Left lung (tissue), 4 donors: ENCODE measurements at regions not wholly inside any gene's neighbourhood (a gene's known extent, or its start where the extent isn't known, plus 50 kb on each side); places are given as distances from the start of the nearest gene placed in this dataset.

Experiments used
- ATAC-seq: fragments of 200-7000 bp; cut with Tn5 transposase; one replicate; pipeline ENCODE4 v1.9.1; 2020; ENCODE audit warnings: moderate library complexity
- DNase-seq, 4 donors: peaks; one replicate each; pipeline ENCODE4 v3.0.0-alpha.2; 2013 to 2020
- H3K27ac ChIP-seq, 2 donors: fragments of 200-600 bp; sonication (generic) in 1 of 2; one replicate each; pipeline versions ENCODE4 v1.5.0 to v1.8.0; 2020 to 2021
- H3K27me3 ChIP-seq, 2 donors: fragments of 200-600 bp; sonication (generic) in 1 of 2; one replicate each; pipeline versions ENCODE4 v1.5.0 to v1.8.0; 2020 to 2021
- H3K36me3 ChIP-seq, 2 donors: fragments of 200-600 bp; sonication (generic) in 1 of 2; one replicate each; pipeline versions ENCODE4 v1.5.0 to v1.8.0; 2020 to 2021
- H3K4me1 ChIP-seq, 2 donors: fragments of 200-600 bp; one replicate each; pipeline ENCODE4 v1.8.0; 2021
- H3K4me3 ChIP-seq, 2 donors: fragments of 200-600 bp; sonication (generic) in 1 of 2; one replicate each; pipeline versions ENCODE4 v1.5.0 to v1.8.0; 2020 to 2021; ENCODE audit warnings: mild to moderate bottlenecking in 1 of 2
- H3K9me3 ChIP-seq, 2 donors: fragments of 200-600 bp; sonication (generic) in 1 of 2; one replicate each; pipeline versions ENCODE4 v1.5.0 to v1.8.0; 2020 to 2021
- intact Hi-C, 2 donors: fragments of 100-400 bp; cut with DNase I; formaldehyde crosslinking; loops; one replicate each; pipeline versions ENCODE4 v1.11.2 to v1.14.2; 2022
- TF ChIP-seq, protein P1 (sequence below), 2 donors: fragments of 200-600 bp; sonication (generic) in 1 of 2; IDR thresholded peaks; one replicate each; pipeline versions ENCODE4 v1.5.0 to v1.8.0; 2021; ENCODE audit warnings: antibody characterized with exemption in 2 of 2
- donor health status: DM: no; HTN: yes; CAD: no.
- donor health status: DM: no; HTN: no; CAD: no.

DNA sequence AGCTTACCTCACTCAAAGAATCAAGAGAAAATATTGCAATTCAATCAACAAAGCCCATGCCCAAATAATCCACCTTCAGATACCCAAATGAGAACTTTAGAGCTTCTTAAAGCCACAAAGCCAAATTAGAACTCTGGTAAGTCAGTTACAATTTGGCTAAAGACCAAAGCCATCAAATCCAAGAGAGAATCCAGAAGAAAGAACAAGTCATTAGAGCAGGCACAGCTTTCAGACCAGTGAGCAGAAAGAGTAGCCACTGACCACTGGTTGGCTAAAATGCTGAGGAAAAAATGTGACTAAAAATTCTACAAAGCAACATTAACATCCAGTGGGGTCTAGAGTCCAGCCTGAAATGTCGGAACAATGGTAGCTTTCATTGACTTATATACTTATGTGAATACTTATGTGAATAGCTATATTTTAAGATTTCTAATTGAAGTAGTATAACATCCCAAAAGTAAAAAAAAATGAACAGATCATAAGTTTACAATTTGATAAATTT, 735.2 kb upstream of the TBX3 start:
- TF ChIP-seq, protein P1, sequence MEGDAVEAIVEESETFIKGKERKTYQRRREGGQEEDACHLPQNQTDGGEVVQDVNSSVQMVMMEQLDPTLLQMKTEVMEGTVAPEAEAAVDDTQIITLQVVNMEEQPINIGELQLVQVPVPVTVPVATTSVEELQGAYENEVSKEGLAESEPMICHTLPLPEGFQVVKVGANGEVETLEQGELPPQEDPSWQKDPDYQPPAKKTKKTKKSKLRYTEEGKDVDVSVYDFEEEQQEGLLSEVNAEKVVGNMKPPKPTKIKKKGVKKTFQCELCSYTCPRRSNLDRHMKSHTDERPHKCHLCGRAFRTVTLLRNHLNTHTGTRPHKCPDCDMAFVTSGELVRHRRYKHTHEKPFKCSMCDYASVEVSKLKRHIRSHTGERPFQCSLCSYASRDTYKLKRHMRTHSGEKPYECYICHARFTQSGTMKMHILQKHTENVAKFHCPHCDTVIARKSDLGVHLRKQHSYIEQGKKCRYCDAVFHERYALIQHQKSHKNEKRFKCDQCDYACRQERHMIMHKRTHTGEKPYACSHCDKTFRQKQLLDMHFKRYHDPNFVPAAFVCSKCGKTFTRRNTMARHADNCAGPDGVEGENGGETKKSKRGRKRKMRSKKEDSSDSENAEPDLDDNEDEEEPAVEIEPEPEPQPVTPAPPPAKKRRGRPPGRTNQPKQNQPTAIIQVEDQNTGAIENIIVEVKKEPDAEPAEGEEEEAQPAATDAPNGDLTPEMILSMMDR (IDR thresholded peaks at IDR 0.05) = no peak
- Histone ChIP-seq H3K4me3 (no peak overlapping the region), H3K9me3 (peaks cover 0 to 2% of the 10 kb centered on the region in 2 donors), H3K27me3 (no peaks in the 10 kb centered on the region), H3K4me1 (no peaks in the 10 kb centered on the region), H3K36me3 (no peaks in the 10 kb centered on the region), H3K27ac (no peak overlapping the region)
- intact Hi-C loops = no loop called here
- no peak for ATAC-seq
- DNase-seq = no peak

DNA sequence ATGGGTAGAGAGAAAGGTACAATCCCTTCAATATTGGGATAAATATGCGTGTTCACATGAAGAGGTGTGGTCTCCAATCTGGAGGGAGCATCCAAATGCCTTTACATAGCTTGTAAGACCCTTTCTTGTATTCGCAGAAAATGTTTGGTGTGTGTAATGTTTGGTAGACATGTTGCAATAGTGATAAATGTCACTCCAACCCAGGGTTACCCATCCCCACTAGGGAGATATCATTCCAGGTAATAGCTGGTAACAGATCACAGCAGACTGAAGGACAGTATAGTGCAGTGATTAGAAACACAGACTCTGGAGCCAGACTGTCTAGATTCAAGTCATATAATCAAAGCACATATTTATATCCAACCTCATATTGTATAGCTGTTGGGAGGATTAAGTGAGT, 733.6 kb upstream of the TBX3 start:
- no peaks in the 10 kb centered on the region for H3K4me1 ChIP-seq
- peaks cover 0 to 2% of the 10 kb centered on the region in 2 donors for H3K9me3 ChIP-seq
- no peak overlapping the region for H3K4me3 ChIP-seq
- H3K27me3 ChIP-seq = no peaks in the 10 kb centered on the region
- DNase-seq = no peak
- TF ChIP-seq, protein P1 (IDR thresholded peaks at IDR 0.05) = no peak
- no peak overlapping the region for H3K27ac ChIP-seq
- intact Hi-C loops = no loop called here
- ATAC-seq = no peak
- H3K36me3 ChIP-seq = no peaks in the 10 kb centered on the region

DNA sequence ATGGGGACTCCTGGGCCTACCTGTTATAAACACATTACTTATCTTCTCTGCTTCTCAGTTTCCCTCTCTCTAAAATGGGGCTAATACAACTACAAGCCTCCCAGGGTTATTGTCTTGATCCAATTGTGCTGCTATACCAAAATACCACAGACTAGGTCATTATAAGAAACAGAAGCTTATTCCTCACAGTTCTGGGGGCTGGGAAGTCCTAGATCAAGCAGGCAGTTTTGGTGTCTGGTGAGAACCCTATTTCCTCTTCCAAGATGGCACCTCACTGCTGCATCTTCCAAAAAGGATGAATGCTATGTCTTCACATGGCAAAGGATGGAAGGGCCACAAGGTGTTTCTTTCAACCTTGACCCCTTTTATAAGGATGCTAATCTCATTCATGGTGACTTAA, 732.9 kb upstream of the TBX3 start:
- Histone ChIP-seq H3K9me3 (peaks cover 0 to 2% of the 10 kb centered on the region in 2 donors), H3K27me3 (no peaks in the 10 kb centered on the region), H3K4me1 (no peaks in the 10 kb centered on the region), H3K27ac (no peak overlapping the region), H3K4me3 (no peak overlapping the region), H3K36me3 (no peaks in the 10 kb centered on the region)
- DNase-seq (no peak), ATAC-seq (no peak)
- intact Hi-C loops = no loop called here
- TF ChIP-seq, protein P1 (IDR thresholded peaks at IDR 0.05) = no peak

DNA sequence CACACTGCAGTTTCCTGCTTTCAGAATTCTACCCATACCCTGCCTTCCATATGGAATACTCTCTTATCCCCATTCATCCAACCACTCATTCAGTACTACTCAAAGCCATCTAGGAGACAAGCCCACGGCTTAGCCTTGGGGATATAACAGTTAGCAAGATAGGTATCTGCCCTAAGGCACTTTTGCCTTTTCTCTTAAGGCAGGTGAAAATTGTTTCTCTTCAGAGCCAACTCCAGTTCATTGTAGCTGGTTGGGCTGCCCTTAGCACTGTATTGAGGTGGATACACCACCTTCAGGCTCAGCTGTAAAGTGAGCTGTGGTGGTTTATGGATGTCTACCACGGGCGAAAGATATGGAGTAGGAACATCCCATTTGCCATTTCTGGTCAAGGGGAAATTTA, 729.7 kb upstream of the TBX3 start:
- DNase-seq (no peak), ATAC-seq (no peak)
- H3K36me3 ChIP-seq = no peaks in the 10 kb centered on the region
- no peak overlapping the region for H3K27ac ChIP-seq
- TF ChIP-seq, protein P1 (IDR thresholded peaks at IDR 0.05) = no peak
- peaks cover 0 to 2% of the 10 kb centered on the region in 2 donors for H3K9me3 ChIP-seq
- H3K27me3 ChIP-seq = no peaks in the 10 kb centered on the region
- H3K4me3 ChIP-seq = no peak overlapping the region
- intact Hi-C loops = no loop called here
- H3K4me1 ChIP-seq = no peaks in the 10 kb centered on the region

DNA sequence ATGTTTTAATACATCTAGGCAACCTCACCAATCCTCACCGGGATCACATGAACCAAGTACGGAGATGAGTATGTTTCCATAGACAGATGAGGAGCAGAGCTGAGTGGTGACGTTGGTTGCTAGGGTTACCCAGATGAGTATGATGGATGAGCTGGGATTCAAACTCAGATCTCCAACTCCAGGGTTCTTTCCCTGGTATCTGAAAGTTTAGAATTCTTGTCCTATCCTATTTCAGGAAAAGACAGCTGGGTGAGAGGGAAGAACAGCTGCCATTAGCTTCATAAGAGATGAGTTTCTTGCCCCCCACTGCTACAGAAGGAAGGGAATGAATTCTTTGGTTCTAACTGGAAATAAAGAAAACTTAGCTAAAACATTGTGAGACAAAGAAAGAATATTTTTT, 728.9 kb upstream of the TBX3 start:
- peaks cover 0 to 2% of the 10 kb centered on the region in 2 donors for H3K9me3 ChIP-seq
- no peaks in the 10 kb centered on the region for H3K4me1 ChIP-seq
- H3K36me3 ChIP-seq = no peaks in the 10 kb centered on the region
- no peak overlapping the region for H3K4me3 ChIP-seq
- no peaks in the 10 kb centered on the region for H3K27me3 ChIP-seq
- no peak overlapping the region for H3K27ac ChIP-seq
- no peak for DNase-seq
- ATAC-seq = no peak
- intact Hi-C loops = no loop called here
- TF ChIP-seq, protein P1 (IDR thresholded peaks at IDR 0.05) = no peak
